ENCODE measurements at regions not wholly inside any gene's neighbourhood (a gene's known extent, or its start where the extent isn't known, plus 50 kb on each side); places are given as distances from the start of the nearest gene placed in this dataset.

- DNase-seq (ENCODE audit: low read depth, low spot score): no peak
- Histone ChIP-seq H3K4me2 (ENCODE audit: control insufficient read depth, extremely low read depth, insufficient read depth, low read depth, low read length) (no peak overlapping the region), H2AFZ (ENCODE audit: control insufficient read depth, low read length) (no peak overlapping the region), H3K9ac (ENCODE audit: control insufficient read depth, extremely low read depth, insufficient read depth, low read length) (no peak overlapping the region), H3K36me3 (ENCODE audit: control insufficient read depth in 2 of 2, extremely low read depth in 1 of 2, insufficient read depth in 2 of 2, low read length in 2 of 2) (no peaks in the 10 kb centered on the region), H3K4me1 (ENCODE audit: control insufficient read depth, extremely low read depth, insufficient read depth, low read length) (no peaks in the 10 kb centered on the region), H3K27me3 (ENCODE audit: control insufficient read depth, extremely low read depth, insufficient read depth, low read length) (no peaks in the 10 kb centered on the region), H3K4me3 (ENCODE audit: control insufficient read depth in 2 of 3, extremely low read depth in 1 of 3, insufficient read depth in 2 of 3, low read depth in 1 of 3, low read length in 3 of 3) (no peak overlapping the region), H3K9me3 (ENCODE audit: control insufficient read depth, low read depth, low read length) (no peaks in the 10 kb centered on the region), H4K20me1 (ENCODE audit: control insufficient read depth, extremely low read depth, insufficient read depth, low read length) (no peaks in the 10 kb centered on the region), H3K9me1 (ENCODE audit: control insufficient read depth, extremely low read depth, insufficient read depth, low read length) (no peaks in the 10 kb centered on the region), H3K79me2 (ENCODE audit: control insufficient read depth, insufficient read depth, low read length) (no peaks in the 10 kb centered on the region), H3K27ac (ENCODE audit: control insufficient read depth, insufficient read depth, low read length) (no peak overlapping the region)
- FAIRE-seq: no peak
- dilution Hi-C loops (cut with MboI; ENCODE audit: extremely low pct_ligation_motif_present, low sequenced_read_pairs): no loop called here
- TF ChIP-seq CTCF (optimal IDR thresholded peaks at IDR 0.05 in 1 of 3, IDR thresholded peaks at IDR 0.05 in 1 of 3, conservative IDR thresholded peaks at IDR 0.05 in 1 of 3; ENCODE audit: extremely low read depth in 1 of 3, insufficient read depth in 2 of 3, low read length in 3 of 3) (no peak), EZH2 (IDR thresholded peaks at IDR 0.05; ENCODE audit: low read length) (no peak)
Measured at GRCh38 chr4:147011411-147011810, 65.7 kb upstream of the TTC29 start.

DNA sequence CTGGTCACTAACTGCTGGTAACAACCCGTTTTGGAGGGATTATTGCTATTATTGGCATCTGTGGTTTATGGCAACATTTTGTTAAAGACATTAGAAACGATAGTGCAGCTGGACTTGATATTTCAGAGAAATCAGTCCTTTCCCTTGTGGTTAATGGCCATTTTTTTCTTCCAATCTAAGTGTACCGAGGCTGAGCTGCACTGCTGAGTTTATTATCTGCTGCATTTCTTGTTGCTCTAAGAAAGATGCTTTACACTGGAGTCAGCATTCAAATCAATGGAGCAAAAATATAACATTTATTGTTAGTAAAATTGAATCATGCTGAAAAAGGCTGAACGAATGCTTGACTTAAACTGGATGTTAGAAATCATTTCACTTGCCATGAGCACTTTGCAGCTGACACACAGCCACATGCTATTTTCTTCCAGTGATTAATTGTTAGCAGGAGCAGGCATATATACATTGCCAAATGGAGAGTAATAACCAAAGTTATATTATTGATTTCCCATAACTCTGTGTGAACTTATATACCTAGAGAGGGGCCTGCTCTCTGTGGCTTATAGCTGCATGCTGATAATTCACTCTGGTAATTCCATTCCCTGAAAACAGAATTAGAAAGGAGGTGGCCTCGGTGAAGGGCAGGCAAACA lies 66.5 kb upstream of the TTC29 start:
- H3K4me2 ChIP-seq (ENCODE audit: control insufficient read depth, extremely low read depth, insufficient read depth, low read depth, low read length): no peak overlapping the region
- H3K9me1 ChIP-seq (ENCODE audit: control insufficient read depth, extremely low read depth, insufficient read depth, low read length): no peaks in the 10 kb centered on the region
- no peak overlapping the region for H2AFZ ChIP-seq (ENCODE audit: control insufficient read depth, low read length)
- no peak overlapping the region for H3K9ac ChIP-seq (ENCODE audit: control insufficient read depth, extremely low read depth, insufficient read depth, low read length)
- no peak for DNase-seq (ENCODE audit: low read depth, low spot score)
- H3K4me1 ChIP-seq (ENCODE audit: control insufficient read depth, extremely low read depth, insufficient read depth, low read length): no peaks in the 10 kb centered on the region
- H3K9me3 ChIP-seq (ENCODE audit: control insufficient read depth, low read depth, low read length): no peaks in the 10 kb centered on the region
- dilution Hi-C loops (cut with MboI; ENCODE audit: extremely low pct_ligation_motif_present, low sequenced_read_pairs): no loop called here
- H3K79me2 ChIP-seq (ENCODE audit: control insufficient read depth, insufficient read depth, low read length): no peaks in the 10 kb centered on the region
- TF ChIP-seq EZH2 (IDR thresholded peaks at IDR 0.05; ENCODE audit: low read length): no peak
- no peak for TF ChIP-seq CTCF (optimal IDR thresholded peaks at IDR 0.05 in 1 of 3, IDR thresholded peaks at IDR 0.05 in 1 of 3, conservative IDR thresholded peaks at IDR 0.05 in 1 of 3; ENCODE audit: extremely low read depth in 1 of 3, insufficient read depth in 2 of 3, low read length in 3 of 3)
- H3K36me3 ChIP-seq (ENCODE audit: control insufficient read depth in 2 of 2, extremely low read depth in 1 of 2, insufficient read depth in 2 of 2, low read length in 2 of 2): no peaks in the 10 kb centered on the region
- FAIRE-seq: no peak
- no peak overlapping the region for H3K4me3 ChIP-seq (ENCODE audit: control insufficient read depth in 2 of 3, extremely low read depth in 1 of 3, insufficient read depth in 2 of 3, low read depth in 1 of 3, low read length in 3 of 3)
- H4K20me1 ChIP-seq (ENCODE audit: control insufficient read depth, extremely low read depth, insufficient read depth, low read length): no peaks in the 10 kb centered on the region
- no peak overlapping the region for H3K27ac ChIP-seq (ENCODE audit: control insufficient read depth, insufficient read depth, low read length)
- H3K27me3 ChIP-seq (ENCODE audit: control insufficient read depth, extremely low read depth, insufficient read depth, low read length): no peaks in the 10 kb centered on the region
